ENCODE measurements at regions not wholly inside any gene's neighbourhood (a gene's known extent, or its start where the extent isn't known, plus 50 kb on each side); places are given as distances from the start of the nearest gene placed in this dataset.
"Not testable (repeated sequence)": the region's sequence is repeated elsewhere in the genome, so short reads cannot be mapped to it uniquely, and the experiment has no call there.

DNA sequence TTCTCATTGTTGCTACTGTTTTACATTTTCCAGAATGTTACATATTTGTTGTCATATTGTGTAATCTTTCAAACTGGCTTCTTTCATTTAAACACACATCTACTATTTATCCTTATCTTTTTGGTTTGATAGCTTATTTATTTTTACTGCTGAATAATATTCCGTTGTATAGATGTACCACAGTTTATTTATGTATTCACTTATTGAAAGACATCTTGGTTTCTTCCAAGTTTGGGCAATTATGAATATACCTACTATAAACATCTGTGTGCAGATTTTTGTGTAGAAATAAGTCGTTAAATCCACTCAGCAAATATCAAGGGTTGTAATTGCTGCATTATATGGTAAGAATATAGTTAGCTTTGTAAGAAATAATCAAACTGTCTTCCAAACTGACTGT is 669.2 kb downstream of the TNS3 start:
- TF ChIP-seq, protein P1, sequence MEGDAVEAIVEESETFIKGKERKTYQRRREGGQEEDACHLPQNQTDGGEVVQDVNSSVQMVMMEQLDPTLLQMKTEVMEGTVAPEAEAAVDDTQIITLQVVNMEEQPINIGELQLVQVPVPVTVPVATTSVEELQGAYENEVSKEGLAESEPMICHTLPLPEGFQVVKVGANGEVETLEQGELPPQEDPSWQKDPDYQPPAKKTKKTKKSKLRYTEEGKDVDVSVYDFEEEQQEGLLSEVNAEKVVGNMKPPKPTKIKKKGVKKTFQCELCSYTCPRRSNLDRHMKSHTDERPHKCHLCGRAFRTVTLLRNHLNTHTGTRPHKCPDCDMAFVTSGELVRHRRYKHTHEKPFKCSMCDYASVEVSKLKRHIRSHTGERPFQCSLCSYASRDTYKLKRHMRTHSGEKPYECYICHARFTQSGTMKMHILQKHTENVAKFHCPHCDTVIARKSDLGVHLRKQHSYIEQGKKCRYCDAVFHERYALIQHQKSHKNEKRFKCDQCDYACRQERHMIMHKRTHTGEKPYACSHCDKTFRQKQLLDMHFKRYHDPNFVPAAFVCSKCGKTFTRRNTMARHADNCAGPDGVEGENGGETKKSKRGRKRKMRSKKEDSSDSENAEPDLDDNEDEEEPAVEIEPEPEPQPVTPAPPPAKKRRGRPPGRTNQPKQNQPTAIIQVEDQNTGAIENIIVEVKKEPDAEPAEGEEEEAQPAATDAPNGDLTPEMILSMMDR (conservative IDR thresholded peaks at IDR 0.05; ENCODE audit: low read length): no peak
- no peak for TF ChIP-seq EZH2phosphoT487 (IDR thresholded peaks at IDR 0.05; ENCODE audit: borderline replicate concordance, low read depth, low read length)
- intact Hi-C loops (cut with micrococcal nuclease; ENCODE audit: unreplicated experiment): no loop called here
- Histone ChIP-seq H4K20me1 (ENCODE audit: insufficient read depth, low read length) (no peaks in the 10 kb centered on the region), H3K9me3 (ENCODE audit: low read length) (no peaks in the 10 kb centered on the region), H3K36me3 (ENCODE audit: insufficient read depth, low read length) (no peaks in the 10 kb centered on the region), H3K9me2 (ENCODE audit: insufficient read depth, low read length) (no peaks in the 10 kb centered on the region), H3K4me3 (ENCODE audit: low read depth, low read length, poor library complexity, severe bottlenecking) (no peak overlapping the region), H2AFZ (ENCODE audit: low read length) (no peak overlapping the region), H3K79me2 (ENCODE audit: insufficient read depth, low read depth, low read length) (no peaks in the 10 kb centered on the region), H3K27ac (ENCODE audit: low read depth, low read length, poor library complexity, severe bottlenecking) (no peak overlapping the region), H3K4me2 (ENCODE audit: low read length) (no peak overlapping the region), H3K4me1 (ENCODE audit: insufficient read depth, low read length, poor library complexity, severe bottlenecking) (no peaks in the 10 kb centered on the region)
- BruUV-seq (replicated peaks): no TSS peak
- ChIA-PET POLR2A (interaction anchor here (0.8 kb wide), 1 partner anchor 938 kb away, joined by 3 read pairs; no protein-coding TSS in a partner anchor), CTCF (ENCODE audit: unreplicated experiment) (no interaction called here)
- DNase-seq (ENCODE audit: low spot score): no peak

- no peaks in the 10 kb centered on the region for H3K9me3 ChIP-seq (ENCODE audit: low read length)
- no peak overlapping the region for H3K4me2 ChIP-seq (ENCODE audit: low read length)
- no peaks in the 10 kb centered on the region for H4K20me1 ChIP-seq (ENCODE audit: insufficient read depth, low read length)
- H3K4me1 ChIP-seq (ENCODE audit: insufficient read depth, low read length, poor library complexity, severe bottlenecking): no peaks in the 10 kb centered on the region
- POLR2A ChIA-PET: interaction anchor here (0.6 to 0.7 kb wide), 2 partner anchors 31 to 51 kb away, joined by 3 to 4 read pairs; no protein-coding TSS in a partner anchor
- intact Hi-C loops (cut with micrococcal nuclease; ENCODE audit: unreplicated experiment): no loop called here
- no peak overlapping the region for H2AFZ ChIP-seq (ENCODE audit: low read length)
- H3K4me3 ChIP-seq (ENCODE audit: low read depth, low read length, poor library complexity, severe bottlenecking): no peak overlapping the region
- H3K79me2 ChIP-seq (ENCODE audit: insufficient read depth, low read depth, low read length): no peaks in the 10 kb centered on the region
- no peak overlapping the region for H3K27ac ChIP-seq (ENCODE audit: low read depth, low read length, poor library complexity, severe bottlenecking)
- TF ChIP-seq, protein P1 (conservative IDR thresholded peaks at IDR 0.05; ENCODE audit: low read length): no peak
- no peak for TF ChIP-seq EZH2phosphoT487 (IDR thresholded peaks at IDR 0.05; ENCODE audit: borderline replicate concordance, low read depth, low read length)
- no peaks in the 10 kb centered on the region for H3K9me2 ChIP-seq (ENCODE audit: insufficient read depth, low read length)
- no peaks in the 10 kb centered on the region for H3K36me3 ChIP-seq (ENCODE audit: insufficient read depth, low read length)
- no TSS peak for BruUV-seq (replicated peaks)
- CTCF ChIA-PET (ENCODE audit: unreplicated experiment): no interaction called here
- DNase-seq (ENCODE audit: low spot score): no peak
Measured at GRCh38 chr7:46909601-46910051, 672.3 kb downstream of the TNS3 start.

GRCh38 chr7:46908770-46909169 is 673.1 kb downstream of the TNS3 start:
- Histone ChIP-seq H4K20me1 (ENCODE audit: insufficient read depth, low read length) (no peaks in the 10 kb centered on the region), H3K79me2 (ENCODE audit: insufficient read depth, low read depth, low read length) (no peaks in the 10 kb centered on the region), H2AFZ (ENCODE audit: low read length) (no peak overlapping the region), H3K4me3 (ENCODE audit: low read depth, low read length, poor library complexity, severe bottlenecking) (no peak overlapping the region), H3K27ac (ENCODE audit: low read depth, low read length, poor library complexity, severe bottlenecking) (no peak overlapping the region), H3K4me1 (ENCODE audit: insufficient read depth, low read length, poor library complexity, severe bottlenecking) (no peaks in the 10 kb centered on the region), H3K9me3 (ENCODE audit: low read length) (no peaks in the 10 kb centered on the region), H3K9me2 (ENCODE audit: insufficient read depth, low read length) (no peaks in the 10 kb centered on the region), H3K4me2 (ENCODE audit: low read length) (no peak overlapping the region), H3K36me3 (ENCODE audit: insufficient read depth, low read length) (no peaks in the 10 kb centered on the region)
- no peak for DNase-seq (ENCODE audit: low spot score)
- no TSS peak for BruUV-seq (replicated peaks)
- ChIA-PET CTCF (ENCODE audit: unreplicated experiment) (no interaction called here), POLR2A (interaction anchor here (0.6 to 1.2 kb wide), 4 partner anchors 9 to 199 kb away, joined by 3 to 4 read pairs (median 4); no protein-coding TSS in a partner anchor)
- TF ChIP-seq, protein P1 (conservative IDR thresholded peaks at IDR 0.05; ENCODE audit: low read length): no peak
- no peak for TF ChIP-seq EZH2phosphoT487 (IDR thresholded peaks at IDR 0.05; ENCODE audit: borderline replicate concordance, low read depth, low read length)
- intact Hi-C loops (cut with micrococcal nuclease; ENCODE audit: unreplicated experiment): no loop called here

GRCh38 chr7:46904523-46904922 is 677.4 kb downstream of the TNS3 start:
- intact Hi-C loops (cut with micrococcal nuclease; ENCODE audit: unreplicated experiment); CTCF ChIA-PET (ENCODE audit: unreplicated experiment); H3K79me2 ChIP-seq (ENCODE audit: insufficient read depth, low read depth, low read length); BruUV-seq (replicated peaks); H3K4me1 ChIP-seq (ENCODE audit: insufficient read depth, low read length, poor library complexity, severe bottlenecking); H4K20me1 ChIP-seq (ENCODE audit: insufficient read depth, low read length); H3K27ac ChIP-seq (ENCODE audit: low read depth, low read length, poor library complexity, severe bottlenecking); H3K9me2 ChIP-seq (ENCODE audit: insufficient read depth, low read length); H3K9me3 ChIP-seq (ENCODE audit: low read length); DNase-seq (ENCODE audit: low spot score); H3K36me3 ChIP-seq (ENCODE audit: insufficient read depth, low read length); POLR2A ChIA-PET; H3K4me3 ChIP-seq (ENCODE audit: low read depth, low read length, poor library complexity, severe bottlenecking); H3K4me2 ChIP-seq (ENCODE audit: low read length); H2AFZ ChIP-seq (ENCODE audit: low read length): not testable (repeated sequence)
